ENCODE measurements at regions not wholly inside any gene's neighbourhood (a gene's known extent, or its start where the extent isn't known, plus 50 kb on each side); places are given as distances from the start of the nearest gene placed in this dataset.

DNA sequence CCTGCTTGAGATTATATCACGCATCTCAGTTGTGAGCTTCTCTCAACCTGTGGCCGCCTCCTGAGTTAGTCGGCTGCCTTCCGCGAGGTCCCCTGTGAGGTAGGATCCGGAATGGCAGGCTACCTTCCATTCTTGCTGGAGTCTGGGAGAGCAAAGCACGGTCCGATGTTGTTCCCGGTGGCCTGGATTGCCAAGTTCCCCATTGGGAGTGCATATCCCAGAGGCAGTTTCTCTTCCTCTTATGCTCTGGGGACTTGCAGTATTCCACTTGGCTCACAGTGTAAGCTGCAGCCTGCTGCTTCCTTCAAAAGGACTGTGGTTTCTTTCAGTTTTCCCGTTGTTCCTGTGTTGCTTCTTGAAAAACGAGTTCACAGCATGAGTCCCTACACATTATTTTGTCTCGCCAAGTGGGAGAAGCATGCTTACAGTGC is 225.4 kb upstream of the ZWINT start:
- no peaks in the 10 kb centered on the region for H4K20me1 ChIP-seq (ENCODE audit: insufficient read depth, poor library complexity, severe bottlenecking)
- no peak for DNase-seq (ENCODE audit: low spot score)
- H3K27ac ChIP-seq, result no peak overlapping the region
- H3K9me3 ChIP-seq (ENCODE audit: low read depth), result no peaks in the 10 kb centered on the region
- no peaks in the 10 kb centered on the region for H3K9me2 ChIP-seq (replicated peaks; ENCODE audit: insufficient read depth)
- H3K27me3 ChIP-seq, result no peaks in the 10 kb centered on the region
- no peak overlapping the region for H3K4me3 ChIP-seq
- H3K36me3 ChIP-seq (replicated peaks; ENCODE audit: insufficient read depth, low read depth), result no peaks in the 10 kb centered on the region
- H3K79me2 ChIP-seq, result no peaks in the 10 kb centered on the region
- H3K4me2 ChIP-seq, result peak overlapping the region; percentile 41
- H3K4me1 ChIP-seq (ENCODE audit: insufficient read depth), result no peaks in the 10 kb centered on the region
- H2AFZ ChIP-seq, result no peak overlapping the region
- 69% methylated on average over 12 of the region's 12 CpGs for WGBS (ENCODE audit: low lambda C conversion rate, missing lambda C conversion rate)
- TF ChIP-seq EZH2 (IDR thresholded peaks at IDR 0.05; ENCODE audit: borderline replicate concordance) (no peak), EZH2phosphoT487 (IDR thresholded peaks at IDR 0.05; ENCODE audit: low read depth, severe bottlenecking, unreplicated experiment) (no peak)
- TF ChIP-seq, protein P1, sequence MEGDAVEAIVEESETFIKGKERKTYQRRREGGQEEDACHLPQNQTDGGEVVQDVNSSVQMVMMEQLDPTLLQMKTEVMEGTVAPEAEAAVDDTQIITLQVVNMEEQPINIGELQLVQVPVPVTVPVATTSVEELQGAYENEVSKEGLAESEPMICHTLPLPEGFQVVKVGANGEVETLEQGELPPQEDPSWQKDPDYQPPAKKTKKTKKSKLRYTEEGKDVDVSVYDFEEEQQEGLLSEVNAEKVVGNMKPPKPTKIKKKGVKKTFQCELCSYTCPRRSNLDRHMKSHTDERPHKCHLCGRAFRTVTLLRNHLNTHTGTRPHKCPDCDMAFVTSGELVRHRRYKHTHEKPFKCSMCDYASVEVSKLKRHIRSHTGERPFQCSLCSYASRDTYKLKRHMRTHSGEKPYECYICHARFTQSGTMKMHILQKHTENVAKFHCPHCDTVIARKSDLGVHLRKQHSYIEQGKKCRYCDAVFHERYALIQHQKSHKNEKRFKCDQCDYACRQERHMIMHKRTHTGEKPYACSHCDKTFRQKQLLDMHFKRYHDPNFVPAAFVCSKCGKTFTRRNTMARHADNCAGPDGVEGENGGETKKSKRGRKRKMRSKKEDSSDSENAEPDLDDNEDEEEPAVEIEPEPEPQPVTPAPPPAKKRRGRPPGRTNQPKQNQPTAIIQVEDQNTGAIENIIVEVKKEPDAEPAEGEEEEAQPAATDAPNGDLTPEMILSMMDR (IDR thresholded peaks at IDR 0.05; ENCODE audit: poor library complexity), result no peak

DNA sequence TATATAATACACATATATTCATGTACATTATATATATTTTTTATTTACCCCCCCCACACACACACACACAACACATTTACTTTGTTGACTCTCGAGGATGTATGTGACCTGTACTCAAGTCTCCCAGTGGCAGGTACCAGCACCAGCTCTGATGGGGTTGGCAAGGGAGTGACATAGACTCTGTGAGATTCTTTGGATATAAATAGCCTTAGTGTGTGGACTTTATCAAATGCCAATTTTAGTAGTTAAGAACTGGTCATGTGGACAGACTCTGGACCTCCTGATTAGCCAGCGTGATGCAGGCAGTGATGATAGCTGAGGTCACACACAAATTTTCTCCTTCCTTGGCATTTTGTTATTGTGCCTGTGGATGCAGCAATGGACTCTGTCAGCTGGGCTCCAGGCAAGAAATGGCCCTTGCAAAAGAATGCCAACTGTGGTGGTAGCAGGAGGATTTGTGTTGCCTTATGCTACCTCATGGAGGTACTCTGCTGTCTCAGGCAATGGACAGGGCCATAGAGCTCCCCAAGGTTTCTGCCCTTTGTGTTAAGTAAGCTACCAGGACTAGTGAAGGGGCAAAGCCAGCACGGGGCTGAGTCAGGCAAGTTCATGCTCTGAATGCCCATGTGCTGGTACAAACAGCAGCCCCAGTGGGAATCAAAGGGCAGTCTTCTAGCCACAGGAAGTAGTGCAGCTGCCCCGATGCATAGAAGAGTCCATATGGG is 224.6 kb upstream of the ZWINT start:
- Histone ChIP-seq H2AFZ (no peak overlapping the region), H3K27me3 (no peaks in the 10 kb centered on the region), H3K36me3 (replicated peaks; ENCODE audit: insufficient read depth, low read depth) (no peaks in the 10 kb centered on the region), H3K9me2 (replicated peaks; ENCODE audit: insufficient read depth) (no peaks in the 10 kb centered on the region), H3K27ac (no peak overlapping the region), H4K20me1 (ENCODE audit: insufficient read depth, poor library complexity, severe bottlenecking) (no peaks in the 10 kb centered on the region), H3K79me2 (no peaks in the 10 kb centered on the region), H3K4me2 (no peak overlapping the region), H3K4me3 (no peak overlapping the region), H3K9me3 (ENCODE audit: low read depth) (no peaks in the 10 kb centered on the region), H3K4me1 (ENCODE audit: insufficient read depth) (no peaks in the 10 kb centered on the region)
- DNase-seq (ENCODE audit: low spot score), result no peak
- TF ChIP-seq EZH2phosphoT487 (IDR thresholded peaks at IDR 0.05; ENCODE audit: low read depth, severe bottlenecking, unreplicated experiment) (no peak), EZH2 (IDR thresholded peaks at IDR 0.05; ENCODE audit: borderline replicate concordance) (no peak)
- TF ChIP-seq, protein P1 (IDR thresholded peaks at IDR 0.05; ENCODE audit: poor library complexity), result no peak
- WGBS (ENCODE audit: low lambda C conversion rate, missing lambda C conversion rate), result 93% methylated on average over 4 of the region's 4 CpGs

DNA sequence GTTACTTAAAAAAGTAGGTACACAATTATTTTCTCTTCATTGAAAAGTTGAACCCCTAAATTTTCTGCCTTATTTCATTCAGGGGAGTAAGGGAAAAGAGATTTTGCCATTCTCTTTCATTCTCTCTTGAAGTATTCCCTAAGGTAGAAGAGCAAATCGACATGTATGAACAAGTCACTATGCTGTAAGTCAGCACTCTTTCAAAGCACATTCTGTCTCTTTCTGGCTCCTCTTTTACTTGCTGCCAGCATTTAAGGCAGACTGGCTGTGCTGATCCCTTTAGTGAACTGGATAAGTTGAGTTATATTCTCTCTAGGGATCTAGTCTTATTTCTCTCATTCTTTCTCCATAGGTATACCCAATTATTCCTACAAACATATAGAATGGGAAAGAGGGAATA is 222.3 kb upstream of the ZWINT start:
- Histone ChIP-seq H2AFZ (no peak overlapping the region), H3K4me1 (ENCODE audit: insufficient read depth) (no peaks in the 10 kb centered on the region), H3K9me2 (replicated peaks; ENCODE audit: insufficient read depth) (no peaks in the 10 kb centered on the region), H3K79me2 (no peaks in the 10 kb centered on the region), H3K9me3 (ENCODE audit: low read depth) (no peaks in the 10 kb centered on the region), H4K20me1 (ENCODE audit: insufficient read depth, poor library complexity, severe bottlenecking) (no peaks in the 10 kb centered on the region), H3K4me2 (no peak overlapping the region), H3K36me3 (replicated peaks; ENCODE audit: insufficient read depth, low read depth) (no peaks in the 10 kb centered on the region), H3K27ac (no peak overlapping the region), H3K4me3 (no peak overlapping the region), H3K27me3 (no peaks in the 10 kb centered on the region)
- WGBS (ENCODE audit: low lambda C conversion rate, missing lambda C conversion rate), result 74% methylated on average over 1 of the region's 1 CpG
- TF ChIP-seq, protein P1 (IDR thresholded peaks at IDR 0.05; ENCODE audit: poor library complexity), result no peak
- TF ChIP-seq EZH2phosphoT487 (IDR thresholded peaks at IDR 0.05; ENCODE audit: low read depth, severe bottlenecking, unreplicated experiment) (no peak), EZH2 (IDR thresholded peaks at IDR 0.05; ENCODE audit: borderline replicate concordance) (no peak)
- no peak for DNase-seq (ENCODE audit: low spot score)

All from hepatocyte (in vitro differentiated cells).